Renal cortex interstitium (tissue), 11 donors: ENCODE measurements at regions not wholly inside any gene's neighbourhood (a gene's known extent, or its start where the extent isn't known, plus 50 kb on each side); places are given as distances from the start of the nearest gene placed in this dataset.
A peak's percentile ranks its signal among the peaks of the same experiment; 100 is the strongest.

Experiments
- DNase-seq, 11 donors: peaks; one replicate each; pipeline ENCODE4 v3.0.0-alpha.2; 2013; ENCODE audit warnings: low read depth in 9 of 11, low spot score in 4 of 11; ENCODE audit errors: extremely low read depth in 1 of 11

GRCh38 chr21:16069178-16070112, 339.7 kb downstream of the USP25 start:
- no peak for DNase-seq

- DNase-seq = no peak
These were observed 340.4 kb downstream of the USP25 start for GRCh38 chr21:16070207-16070651.

- DNase-seq = no peak
These were observed 341.3 kb downstream of the USP25 start for GRCh38 chr21:16071092-16071491.

- no peak for DNase-seq
These were observed 342.0 kb downstream of the USP25 start for GRCh38 chr21:16071761-16072160.

- no peak for DNase-seq
These were observed 342.4 kb downstream of the USP25 start for GRCh38 chr21:16072221-16072620.

- DNase-seq = peak in 10 of 11 donors; percentile 33 to 68 (median 48)
These were observed 343.0 kb downstream of the USP25 start for GRCh38 chr21:16072737-16073136.

- DNase-seq = no peak
These were observed 343.8 kb downstream of the USP25 start for GRCh38 chr21:16073586-16073985.

- DNase-seq = no peak
These were observed 345.2 kb downstream of the USP25 start for GRCh38 chr21:16074950-16075489.

- DNase-seq = no peak
These were observed 346.0 kb downstream of the USP25 start for GRCh38 chr21:16075649-16076282.

GRCh38 chr21:16076465-16076864, 346.7 kb downstream of the USP25 start:
- no peak for DNase-seq

GRCh38 chr21:16078382-16078781, 348.6 kb downstream of the USP25 start:
- no peak for DNase-seq

GRCh38 chr21:16079830-16080229, 350.0 kb downstream of the USP25 start:
- no peak for DNase-seq

- no peak for DNase-seq
These were observed 351.5 kb downstream of the USP25 start for GRCh38 chr21:16081304-16081703.

GRCh38 chr21:16082038-16082816, 352.4 kb downstream of the USP25 start:
- peak in 2 of 11 donors; percentile 15 to 31 for DNase-seq

- DNase-seq = peak in 2 of 11 donors; percentile 12 to 17
These were observed 355.1 kb downstream of the USP25 start for GRCh38 chr21:16084776-16085364.

GRCh38 chr21:16085421-16085820, 355.6 kb downstream of the USP25 start:
- no peak for DNase-seq

GRCh38 chr21:16086121-16086520, 356.3 kb downstream of the USP25 start:
- no peak for DNase-seq

GRCh38 chr21:16086936-16087335, 357.2 kb downstream of the USP25 start:
- no peak for DNase-seq

GRCh38 chr21:16087523-16087922, 357.7 kb downstream of the USP25 start:
- DNase-seq = no peak
